Heart left ventricle (tissue), 13 donors: ENCODE measurements at regions not wholly inside any gene's neighbourhood (a gene's known extent, or its start where the extent isn't known, plus 50 kb on each side); places are given as distances from the start of the nearest gene placed in this dataset.

Experiments used
- CTCF ChIP-seq, 12 donors: fragments of 200-600 bp; sonication (generic) in 4 of 12; IDR thresholded peaks; one replicate each; pipeline versions ENCODE4 v1.5.0 to v1.8.0; 2018 to 2022; ENCODE audit warnings: antibody characterized with exemption in 12 of 12, mild to moderate bottlenecking in 5 of 12
- POLR2A ChIP-seq, 2 donors: fragments of 450-650 bp; IDR thresholded peaks; one replicate each; pipeline ENCODE4 v1.6.1; 2017; ENCODE audit warnings: antibody characterized with exemption in 2 of 2, mild to moderate bottlenecking in 2 of 2, moderate library complexity in 2 of 2
- donor health status: ischemic (EF 13 %, LVEDD 7.1; RV severe dilation, severe dysfunction).
- donor health status: DM: no; HTN: yes; CAD: no.
- donor health status: DM: no; HTN: no; CAD: no.
- donor health status: ischemic (EF 25% LVEDD 6.9; RV normal size, moderate dysfunction).
- donor health status: ischemic (EF 25% LVEDD 5.7; RV mildly dilated, moderate dysfunction).
- donor health status: ischemic (EF 35%, LVEDD 5.7; RV mildly dilated, moderate dysfunction).
- donor health status: nonischemic (EF 11% LVEDD 7.7; RV severe dilation, severe dysfunction).
- donor health status: DM: yes; HTN: yes; CAD: no.
- donor health status: PGD.
- donor health status: ischemic (EF 29% LVEDD 5.4; RV normal size, mild dysfunction).
- donor health status: nonischemic (EF 23%, LVEDD 6.1; RV moderate dilation, normal function).

DNA sequence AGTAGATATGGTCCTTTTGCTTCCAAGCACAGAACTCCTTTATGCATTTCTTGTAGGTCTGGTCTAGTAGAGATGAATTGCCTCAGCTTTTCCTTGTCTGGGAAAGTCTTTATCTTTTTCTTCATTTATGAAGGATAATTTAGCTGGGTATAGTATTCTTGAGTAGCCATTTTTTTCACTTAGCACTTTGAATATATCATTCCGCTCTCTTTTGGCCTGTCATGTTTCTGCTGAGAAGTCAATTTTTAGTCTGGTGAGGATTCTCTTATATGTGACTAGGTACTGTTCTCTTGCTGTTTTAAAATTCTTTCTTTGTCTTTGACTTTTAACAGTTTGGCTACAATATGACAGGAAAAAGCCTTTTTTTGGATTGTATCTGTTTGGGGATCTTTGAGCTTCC lies 68.6 kb upstream of the IMMP2L start:
- no peak for TF ChIP-seq CTCF (IDR thresholded peaks at IDR 0.05)
- TF ChIP-seq POLR2A (IDR thresholded peaks at IDR 0.05): no peak
